ENCODE measurements at regions not wholly inside any gene's neighbourhood (a gene's known extent, or its start where the extent isn't known, plus 50 kb on each side); places are given as distances from the start of the nearest gene placed in this dataset.

DNA sequence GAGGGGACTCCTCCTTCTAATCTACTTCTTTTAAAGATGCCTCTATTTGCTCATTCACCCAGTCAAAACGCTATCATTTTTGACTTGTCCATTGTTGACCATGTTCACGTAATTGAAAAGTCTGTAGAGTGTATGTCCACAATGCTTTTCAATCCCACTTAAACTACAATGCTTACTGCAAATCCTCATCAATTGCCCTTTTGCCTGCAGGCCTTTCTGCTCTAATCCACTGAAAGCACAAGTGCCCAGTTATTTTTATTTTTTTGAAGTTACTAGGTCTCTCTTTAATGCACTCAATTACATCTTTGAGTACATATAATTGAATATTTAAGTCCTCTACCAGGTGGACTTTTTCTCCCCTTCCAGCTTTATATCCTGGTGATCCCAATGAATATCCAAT, 437.4 kb downstream of the PDGFC start:
- H3K4me3 ChIP-seq: no peak overlapping the region
- intact Hi-C loops (cut with DNase I; ENCODE audit: low total_unique reads): no loop called here
- TF ChIP-seq, protein P1, sequence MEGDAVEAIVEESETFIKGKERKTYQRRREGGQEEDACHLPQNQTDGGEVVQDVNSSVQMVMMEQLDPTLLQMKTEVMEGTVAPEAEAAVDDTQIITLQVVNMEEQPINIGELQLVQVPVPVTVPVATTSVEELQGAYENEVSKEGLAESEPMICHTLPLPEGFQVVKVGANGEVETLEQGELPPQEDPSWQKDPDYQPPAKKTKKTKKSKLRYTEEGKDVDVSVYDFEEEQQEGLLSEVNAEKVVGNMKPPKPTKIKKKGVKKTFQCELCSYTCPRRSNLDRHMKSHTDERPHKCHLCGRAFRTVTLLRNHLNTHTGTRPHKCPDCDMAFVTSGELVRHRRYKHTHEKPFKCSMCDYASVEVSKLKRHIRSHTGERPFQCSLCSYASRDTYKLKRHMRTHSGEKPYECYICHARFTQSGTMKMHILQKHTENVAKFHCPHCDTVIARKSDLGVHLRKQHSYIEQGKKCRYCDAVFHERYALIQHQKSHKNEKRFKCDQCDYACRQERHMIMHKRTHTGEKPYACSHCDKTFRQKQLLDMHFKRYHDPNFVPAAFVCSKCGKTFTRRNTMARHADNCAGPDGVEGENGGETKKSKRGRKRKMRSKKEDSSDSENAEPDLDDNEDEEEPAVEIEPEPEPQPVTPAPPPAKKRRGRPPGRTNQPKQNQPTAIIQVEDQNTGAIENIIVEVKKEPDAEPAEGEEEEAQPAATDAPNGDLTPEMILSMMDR (IDR thresholded peaks at IDR 0.05 in 8 of 11, conservative IDR thresholded peaks at IDR 0.05 in 3 of 11): no peak
- TF ChIP-seq POLR2AphosphoS5 (IDR thresholded peaks at IDR 0.05) (no peak), POLR2A (IDR thresholded peaks at IDR 0.05) (no peak)
- H3K27ac ChIP-seq: no peak overlapping the region
- no peaks in the 10 kb centered on the region for H3K27me3 ChIP-seq (replicated peaks in 1 of 7)
- DNase-seq: no peak
- H3K4me1 ChIP-seq: no peaks in the 10 kb centered on the region
- H3K36me3 ChIP-seq: no peaks in the 10 kb centered on the region
- peaks cover 0 to 15% (median 9%) of the 10 kb centered on the region in 8 donors for H3K9me3 ChIP-seq
- WGBS, 5 donors: 81 to 96% (median 93%) methylated on average over 2 of the region's 2 CpGs

DNA sequence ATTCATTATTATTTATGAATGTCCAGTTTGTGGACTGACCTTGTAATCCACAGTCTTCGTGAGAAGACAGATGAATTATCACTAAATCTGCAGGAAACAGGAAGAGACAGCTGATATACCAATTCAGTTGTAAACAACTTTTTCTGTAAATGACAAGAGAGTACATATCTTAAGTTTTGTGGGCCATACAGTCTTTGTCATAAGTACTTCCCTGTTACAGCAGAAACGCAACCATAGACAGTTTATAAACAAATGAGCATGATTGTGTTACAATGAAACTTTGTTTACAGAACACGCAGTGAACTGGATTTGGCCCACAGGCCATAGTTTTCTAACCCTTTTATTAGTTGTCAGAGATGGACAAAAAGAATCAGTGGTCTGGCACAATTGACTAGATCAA, 443.4 kb downstream of the PDGFC start:
- no peaks in the 10 kb centered on the region for H3K27me3 ChIP-seq (replicated peaks in 1 of 7)
- 39 to 54% (median 46%) methylated on average over 3 of the region's 3 CpGs for WGBS, 5 donors
- peaks cover 0 to 7% (median 4%) of the 10 kb centered on the region in 8 donors for H3K9me3 ChIP-seq

DNA sequence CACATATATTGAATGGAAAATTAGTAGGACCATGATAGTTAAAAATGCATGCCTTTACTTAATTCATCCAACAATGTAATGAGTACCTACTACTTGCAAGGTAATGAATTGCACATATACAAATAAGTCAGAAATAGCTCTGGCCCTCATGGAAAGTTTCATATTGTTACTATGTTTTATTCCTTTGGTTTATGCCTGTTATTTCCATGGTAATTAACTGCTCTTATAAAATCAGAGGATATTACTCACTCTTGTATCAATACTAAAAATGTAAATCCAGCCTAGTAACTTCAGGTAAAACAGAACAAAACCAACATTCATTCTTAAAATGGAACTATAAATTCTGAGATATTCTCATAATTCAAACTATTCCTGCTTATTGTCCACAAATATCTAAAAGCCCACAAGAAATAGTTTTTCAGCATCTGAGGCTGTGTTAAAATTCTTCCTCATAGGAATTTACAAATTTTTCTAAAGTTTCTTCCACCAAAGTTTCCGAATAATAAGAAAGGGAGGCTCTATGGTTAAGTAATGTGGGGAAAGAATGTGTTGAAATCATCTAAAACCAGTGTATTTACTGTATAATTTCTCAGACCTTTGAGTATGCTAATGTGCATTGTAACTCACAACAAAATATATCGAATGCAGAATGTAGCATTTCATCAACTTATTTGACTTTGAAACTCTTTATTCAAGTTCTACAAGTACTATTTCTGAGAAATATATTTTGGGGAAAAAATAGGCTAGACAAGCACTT, 444.2 kb downstream of the PDGFC start:
- Histone ChIP-seq H3K36me3 (no peaks in the 10 kb centered on the region), H3K27ac (no peak overlapping the region), H3K27me3 (replicated peaks in 1 of 7) (no peaks in the 10 kb centered on the region), H3K9me3 (no peaks in the 10 kb centered on the region), H3K4me1 (no peaks in the 10 kb centered on the region), H3K4me3 (no peak overlapping the region)
- TF ChIP-seq, protein P1 (IDR thresholded peaks at IDR 0.05 in 8 of 11, conservative IDR thresholded peaks at IDR 0.05 in 3 of 11): no peak
- TF ChIP-seq POLR2AphosphoS5 (IDR thresholded peaks at IDR 0.05) (no peak), POLR2A (IDR thresholded peaks at IDR 0.05) (no peak)
- 61 to 89% (median 82%) methylated on average over 2 of the region's 2 CpGs for WGBS, 5 donors
- intact Hi-C loops (cut with DNase I; ENCODE audit: low total_unique reads): no loop called here
- DNase-seq: no peak

More for the DNA sequence above, 443.4 kb downstream of the PDGFC start:
- Histone ChIP-seq H3K36me3 (no peaks in the 10 kb centered on the region), H3K4me3 (no peak overlapping the region), H3K4me1 (no peaks in the 10 kb centered on the region), H3K27ac (no peak overlapping the region)
- no peak for TF ChIP-seq POLR2A (IDR thresholded peaks at IDR 0.05)
- TF ChIP-seq POLR2AphosphoS5 (IDR thresholded peaks at IDR 0.05): no peak
- TF ChIP-seq, protein P1 (IDR thresholded peaks at IDR 0.05 in 8 of 11, conservative IDR thresholded peaks at IDR 0.05 in 3 of 11): no peak
- intact Hi-C loops (cut with DNase I; ENCODE audit: low total_unique reads): no loop called here
- DNase-seq: no peak

DNA sequence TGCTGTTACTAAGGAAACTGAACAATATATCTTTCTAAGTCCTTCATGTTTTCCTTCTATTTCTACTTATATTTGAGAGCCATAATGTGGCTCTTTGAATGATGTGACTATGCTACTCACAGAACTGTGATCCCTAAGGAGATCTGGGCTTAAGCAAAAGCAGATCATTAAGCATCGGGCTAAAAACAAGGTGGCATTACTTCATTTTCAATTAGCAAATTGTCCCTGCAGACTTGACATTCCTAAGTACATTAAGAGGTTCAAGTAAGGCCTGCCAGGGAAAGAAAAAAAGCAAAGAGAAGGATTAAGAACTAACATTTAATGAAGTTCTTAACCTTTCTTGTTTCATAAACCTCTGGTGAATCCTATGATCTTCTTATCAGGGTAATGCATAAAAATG, 447.6 kb downstream of the PDGFC start:
- no peaks in the 10 kb centered on the region for H3K36me3 ChIP-seq
- intact Hi-C loops (cut with DNase I; ENCODE audit: low total_unique reads): no loop called here

More for the DNA sequence above, 447.6 kb downstream of the PDGFC start:
- TF ChIP-seq, protein P1 (IDR thresholded peaks at IDR 0.05 in 8 of 11, conservative IDR thresholded peaks at IDR 0.05 in 3 of 11): no peak
- TF ChIP-seq POLR2A (IDR thresholded peaks at IDR 0.05) (no peak), POLR2AphosphoS5 (IDR thresholded peaks at IDR 0.05) (no peak)
- Histone ChIP-seq H3K4me1 (no peaks in the 10 kb centered on the region), H3K9me3 (no peaks in the 10 kb centered on the region), H3K27ac (no peak overlapping the region), H3K4me3 (no peak overlapping the region), H3K27me3 (replicated peaks in 1 of 7) (no peaks in the 10 kb centered on the region)
- 67 to 84% (median 78%) methylated on average over 1 of the region's 1 CpG for WGBS, 5 donors
- DNase-seq: no peak

All from spleen (tissue), 11 donors.